Esophagus muscularis mucosa (tissue), 4 donors: ENCODE measurements at regions not wholly inside any gene's neighbourhood (a gene's known extent, or its start where the extent isn't known, plus 50 kb on each side); places are given as distances from the start of the nearest gene placed in this dataset.

Source experiments
- DNase-seq: peaks from one replicate; pipeline ENCODE4 v3.0.0-alpha.2; 2017; ENCODE audit errors: extremely low spot score
- H3K27ac ChIP-seq, 4 donors: fragments of 200-600 bp; sonication (generic); replicated peaks in 1 of 4; 1 replicate in 3 of 4; 2 replicates in 1 of 4; pipeline ENCODE4 v1.5.1; 2016 to 2019; ENCODE audit warnings: mild to moderate bottlenecking in 1 of 4
- H3K27me3 ChIP-seq, 4 donors: fragments of 200-600 bp; sonication (generic); one replicate each; pipeline versions ENCODE4 v1.5.1 to v1.6.0; 2016 to 2019
- H3K36me3 ChIP-seq, 4 donors: fragments of 200-600 bp; sonication (generic); one replicate each; pipeline ENCODE4 v1.5.1; 2016 to 2019
- H3K4me1 ChIP-seq, 4 donors: fragments of 200-600 bp; sonication (generic); one replicate each; pipeline ENCODE4 v1.5.1; 2016 to 2019
- H3K4me3 ChIP-seq, 4 donors: fragments of 200-600 bp; sonication (generic); 1 replicate in 2 of 4; 2 replicates in 2 of 4; pipeline ENCODE4 v1.5.1; 2016 to 2019; ENCODE audit warnings: mild to moderate bottlenecking in 4 of 4, moderate library complexity in 1 of 4
- H3K9me3 ChIP-seq, 4 donors: fragments of 200-600 bp; sonication (generic); 1 replicate in 3 of 4; 2 replicates in 1 of 4; pipeline ENCODE4 v1.5.1; 2016 to 2019
- CTCF ChIP-seq, 3 experiments: fragments of 200-600 bp in 2 of 3; fragments of 450-650 bp in 1 of 3; sonication (generic) in 2 of 3; IDR thresholded peaks; one replicate each; pipeline ENCODE4 v1.5.1; 2017 to 2019; ENCODE audit warnings: antibody characterized with exemption in 3 of 3, mild to moderate bottlenecking in 2 of 3, moderate library complexity in 1 of 3
- EP300 ChIP-seq: sonication (generic); formaldehyde crosslinking; IDR thresholded peaks from one replicate; pipeline ENCODE4 v1.6.1; 2017; ENCODE audit warnings: antibody characterized with exemption
- POLR2A ChIP-seq: fragments of 450-650 bp; IDR thresholded peaks from one replicate; pipeline ENCODE4 v1.6.1; 2017; ENCODE audit warnings: antibody characterized with exemption, moderate library complexity, mild to moderate bottlenecking, low read depth
- POLR2AphosphoS5 ChIP-seq, 2 donors: sonication (generic); formaldehyde crosslinking; IDR thresholded peaks; one replicate each; pipeline ENCODE4 v1.6.1; 2017; ENCODE audit warnings: antibody characterized with exemption in 2 of 2
- WGBS: methylation state at CpG from one replicate; pipeline ENCODE4 v1.1.5; 2018; 5-methylcytosine and 5-hydroxymethylcytosine counted together
- intact Hi-C: fragments of 100-400 bp; cut with DNase I; formaldehyde crosslinking; loops from one replicate; pipeline ENCODE4 v1.15.1; 2023

DNA sequence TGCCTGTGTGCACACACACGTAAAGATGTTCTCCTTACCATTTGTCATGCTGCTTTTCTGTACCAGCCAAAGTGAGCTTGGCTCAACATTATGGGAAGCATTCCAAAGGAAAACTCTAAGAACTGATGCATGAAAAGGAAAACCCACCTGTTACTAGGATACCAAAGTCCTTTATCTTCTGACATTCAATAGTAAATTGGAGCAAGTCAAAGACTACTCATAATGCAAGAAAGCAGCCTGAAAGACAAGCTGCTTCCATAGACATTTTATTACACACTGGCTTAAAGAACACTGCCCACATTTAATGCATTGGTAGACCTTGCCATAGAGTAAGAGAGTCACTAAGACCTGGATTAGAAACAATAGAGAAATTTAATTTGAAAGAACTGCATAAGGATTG lies 159.0 kb downstream of the LRIG3 start:
- no peak for TF ChIP-seq POLR2A
- TF ChIP-seq POLR2AphosphoS5 (IDR thresholded peaks at IDR 0.05) = no peak
- TF ChIP-seq CTCF (IDR thresholded peaks at IDR 0.05) = no peak
- TF ChIP-seq EP300 = no peak
- H3K36me3 ChIP-seq = no peaks in the 10 kb centered on the region
- no peak overlapping the region for H3K4me3 ChIP-seq
- whole genome bisulfite sequencing = 83% methylated on average over 1 of the region's 1 CpG
- H3K4me1 ChIP-seq = peaks cover 2 to 32% (median 21%) of the 10 kb centered on the region in 4 donors
- intact Hi-C loops = no loop called here
- DNase-seq = no peak
- H3K9me3 ChIP-seq = no peaks in the 10 kb centered on the region
- H3K27me3 ChIP-seq = no peaks in the 10 kb centered on the region
- no peak overlapping the region for H3K27ac ChIP-seq

- 39% methylated on average over 6 of the region's 6 CpGs for WGBS
- H3K4me1 ChIP-seq = peaks cover 6 to 46% (median 31%) of the 10 kb centered on the region in 4 donors
- peak overlapping the region in 1 of 4 donors; percentile 28 for H3K27ac ChIP-seq
- H3K36me3 ChIP-seq = no peaks in the 10 kb centered on the region
- H3K4me3 ChIP-seq = no peak overlapping the region
- H3K27me3 ChIP-seq = no peaks in the 10 kb centered on the region
- no peaks in the 10 kb centered on the region for H3K9me3 ChIP-seq
- intact Hi-C loops = no loop called here
- no peak for TF ChIP-seq CTCF (IDR thresholded peaks at IDR 0.05)
- TF ChIP-seq POLR2AphosphoS5 (IDR thresholded peaks at IDR 0.05) = no peak
- TF ChIP-seq POLR2A = no peak
- TF ChIP-seq EP300 = no peak
- no peak for DNase-seq
These were observed 156.0 kb downstream of the LRIG3 start for GRCh38 chr12:58764100-58764953.

- Histone ChIP-seq H3K4me3 (no peak overlapping the region), H3K36me3 (no peaks in the 10 kb centered on the region), H3K27ac (no peak overlapping the region), H3K4me1 (peaks cover 6 to 42% (median 31%) of the 10 kb centered on the region in 4 donors), H3K27me3 (no peaks in the 10 kb centered on the region), H3K9me3 (peaks cover 0 to 5% (median 0%) of the 10 kb centered on the region in 4 donors)
- DNase-seq = no peak
- intact Hi-C loops = no loop called here
- 43% methylated on average over 2 of the region's 2 CpGs for WGBS
- TF ChIP-seq POLR2A = no peak
- no peak for TF ChIP-seq EP300
- TF ChIP-seq POLR2AphosphoS5 (IDR thresholded peaks at IDR 0.05) = no peak
- no peak for TF ChIP-seq CTCF (IDR thresholded peaks at IDR 0.05)
These were observed 155.2 kb downstream of the LRIG3 start for GRCh38 chr12:58765076-58765475.

DNA sequence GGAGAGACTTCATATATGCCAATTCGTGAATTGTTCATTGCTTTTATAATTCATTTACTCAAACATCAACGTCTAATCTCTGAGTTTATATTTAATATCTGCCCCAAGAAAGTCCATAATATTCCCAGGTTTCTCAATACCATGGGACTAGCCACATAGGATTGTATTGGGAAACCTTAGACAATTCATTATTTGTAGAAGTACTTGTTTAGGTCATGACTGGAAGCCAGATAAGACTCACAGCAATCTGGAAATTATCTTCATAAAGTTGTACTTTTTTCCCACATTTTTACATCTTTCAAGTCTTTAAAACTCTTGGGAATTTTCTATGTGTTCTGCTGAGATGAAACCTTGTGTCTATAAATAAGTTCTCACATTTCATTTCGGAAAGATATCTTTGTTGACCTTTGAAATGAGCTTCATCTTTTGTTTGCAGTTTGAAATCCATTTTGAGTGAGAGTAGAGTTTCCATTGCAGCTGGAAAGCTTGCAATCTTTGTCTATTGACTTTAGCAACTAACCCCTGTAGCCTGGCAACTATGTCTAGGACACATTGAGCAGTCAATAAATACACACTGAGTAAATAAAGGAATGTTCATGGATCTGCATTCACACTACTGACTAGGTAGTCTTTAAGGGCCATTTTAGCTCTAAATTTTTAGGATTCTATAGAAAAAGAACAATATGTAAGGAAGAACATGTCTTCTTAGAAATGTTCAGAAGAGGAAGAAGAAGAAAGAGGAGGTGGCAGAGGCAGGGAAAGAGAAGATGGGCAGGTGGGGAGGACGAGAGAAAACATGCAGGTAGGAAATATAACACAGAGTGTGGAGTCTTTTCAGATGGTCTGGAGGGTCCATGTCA lies 154.4 kb downstream of the LRIG3 start:
- 63% methylated on average over 4 of the region's 4 CpGs for WGBS
- peaks cover 6 to 40% (median 30%) of the 10 kb centered on the region in 4 donors for H3K4me1 ChIP-seq
- peak overlapping the region in 1 of 4 donors; percentile 8 for H3K27ac ChIP-seq
- TF ChIP-seq EP300 (no peak), POLR2AphosphoS5 (IDR thresholded peaks at IDR 0.05) (no peak), POLR2A (no peak), CTCF (IDR thresholded peaks at IDR 0.05) (no peak)
- no peak for DNase-seq
- no peak overlapping the region for H3K4me3 ChIP-seq
- peaks cover 0 to 5% (median 0%) of the 10 kb centered on the region in 4 donors for H3K9me3 ChIP-seq
- no peaks in the 10 kb centered on the region for H3K27me3 ChIP-seq
- H3K36me3 ChIP-seq = no peaks in the 10 kb centered on the region
- intact Hi-C loops = no loop called here
